ENCODE measurements at regions not wholly inside any gene's neighbourhood (a gene's known extent, or its start where the extent isn't known, plus 50 kb on each side); places are given as distances from the start of the nearest gene placed in this dataset.
"Not testable (repeated sequence)": the region's sequence is repeated elsewhere in the genome, so short reads cannot be mapped to it uniquely, and the experiment has no call there.

GRCh38 chr2:89828961-89829631 lies 1137.6 kb downstream of the RPIA start:
- DNase-seq (ENCODE audit: low spot score); H3K14ac ChIP-seq (ENCODE audit: low read length); H3K18ac ChIP-seq (ENCODE audit: low read length); H3K9ac ChIP-seq (ENCODE audit: low read depth, low read length, poor library complexity); H3K4me2 ChIP-seq (ENCODE audit: insufficient read depth, low read length, poor library complexity, severe bottlenecking); H4K91ac ChIP-seq (ENCODE audit: low read depth, low read length, poor library complexity); H3K4me1 ChIP-seq (ENCODE audit: control insufficient read depth in 2 of 2, insufficient read depth in 1 of 2, low read depth in 1 of 2, low read length in 2 of 2); H2BK5ac ChIP-seq (ENCODE audit: low read length); H2BK15ac ChIP-seq (ENCODE audit: low read length); H2BK12ac ChIP-seq (ENCODE audit: low read length); H3K4me3 ChIP-seq (ENCODE audit: low read length in 2 of 2); H3K27ac ChIP-seq (replicated peaks; ENCODE audit: low read length); H3K4ac ChIP-seq (ENCODE audit: low read length); H3K79me1 ChIP-seq (ENCODE audit: low read depth, low read length); H4K8ac ChIP-seq (ENCODE audit: low read depth, low read length); H3K23ac ChIP-seq (ENCODE audit: low read depth, low read length, poor library complexity); H2BK120ac ChIP-seq (ENCODE audit: low read depth, low read length); H3K27me3 ChIP-seq (ENCODE audit: control insufficient read depth in 3 of 3, insufficient read depth in 3 of 3, low read depth in 1 of 3, low read length in 3 of 3); H2AK5ac ChIP-seq (ENCODE audit: low read depth, low read length); H2AFZ ChIP-seq (ENCODE audit: low read length); H3K36me3 ChIP-seq (replicated peaks in 1 of 2; ENCODE audit: control insufficient read depth in 2 of 2, insufficient read depth in 2 of 2, low read length in 2 of 2): not testable (repeated sequence)
- 100% methylated on average over 2 of the region's 8 CpGs; no CpG with 5 or more reads in 1 of the 2 donors for WGBS, 2 donors (ENCODE audit: extremely low coverage in 2 of 2, insufficient read length in 2 of 2, insufficient replicate concordance in 1 of 2)
- H3K9me3 ChIP-seq (replicated peaks in 1 of 2; ENCODE audit: control insufficient read depth in 2 of 2, insufficient read depth in 1 of 2, low read depth in 1 of 2, low read length in 2 of 2) = peaks cover 20 to 48% of the 10 kb centered on the region in 2 donors

- no peaks in the 10 kb centered on the region for H3K79me1 ChIP-seq (ENCODE audit: low read depth, low read length)
- H3K4ac ChIP-seq (ENCODE audit: low read length) = no peak overlapping the region
- H2AFZ ChIP-seq (ENCODE audit: low read length) = no peak overlapping the region
- no peak overlapping the region for H2BK120ac ChIP-seq (ENCODE audit: low read depth, low read length)
- H3K9me3 ChIP-seq (replicated peaks in 1 of 2; ENCODE audit: control insufficient read depth in 2 of 2, insufficient read depth in 1 of 2, low read depth in 1 of 2, low read length in 2 of 2) = peaks cover 20 to 43% of the 10 kb centered on the region in 2 donors
- H3K27ac ChIP-seq (replicated peaks; ENCODE audit: low read length) = no peak overlapping the region
- no peak overlapping the region for H3K23ac ChIP-seq (ENCODE audit: low read depth, low read length, poor library complexity)
- no peak overlapping the region for H2AK5ac ChIP-seq (ENCODE audit: low read depth, low read length)
- no peak overlapping the region for H4K8ac ChIP-seq (ENCODE audit: low read depth, low read length)
- no peak overlapping the region for H3K9ac ChIP-seq (ENCODE audit: low read depth, low read length, poor library complexity)
- no peak overlapping the region for H2BK5ac ChIP-seq (ENCODE audit: low read length)
- H3K27me3 ChIP-seq (ENCODE audit: control insufficient read depth in 3 of 3, insufficient read depth in 3 of 3, low read depth in 1 of 3, low read length in 3 of 3) = no peaks in the 10 kb centered on the region
- no peak overlapping the region for H3K4me2 ChIP-seq (ENCODE audit: insufficient read depth, low read length, poor library complexity, severe bottlenecking)
- H4K91ac ChIP-seq (ENCODE audit: low read depth, low read length, poor library complexity) = no peak overlapping the region
- no peak overlapping the region for H2BK12ac ChIP-seq (ENCODE audit: low read length)
- no peak for DNase-seq (ENCODE audit: low spot score)
- H3K36me3 ChIP-seq (replicated peaks in 1 of 2; ENCODE audit: control insufficient read depth in 2 of 2, insufficient read depth in 2 of 2, low read length in 2 of 2) = no peaks in the 10 kb centered on the region
- no peak overlapping the region for H3K18ac ChIP-seq (ENCODE audit: low read length)
- H3K14ac ChIP-seq (ENCODE audit: low read length) = no peak overlapping the region
- no CpG with 5 or more reads among the region's 6 CpGs for WGBS, 2 donors (ENCODE audit: extremely low coverage in 2 of 2, insufficient read length in 2 of 2, insufficient replicate concordance in 1 of 2)
- H2BK15ac ChIP-seq (ENCODE audit: low read length) = no peak overlapping the region
- no peaks in the 10 kb centered on the region for H3K4me1 ChIP-seq (ENCODE audit: control insufficient read depth in 2 of 2, insufficient read depth in 1 of 2, low read depth in 1 of 2, low read length in 2 of 2)
- no peak overlapping the region for H3K4me3 ChIP-seq (ENCODE audit: low read length in 2 of 2)
These were observed 1138.4 kb downstream of the RPIA start for GRCh38 chr2:89829828-89830227.

GRCh38 chr2:89830341-89831218 lies 1139.1 kb downstream of the RPIA start:
- H2BK120ac ChIP-seq (ENCODE audit: low read depth, low read length); H2AFZ ChIP-seq (ENCODE audit: low read length); H2BK15ac ChIP-seq (ENCODE audit: low read length); H2BK5ac ChIP-seq (ENCODE audit: low read length); H2AK5ac ChIP-seq (ENCODE audit: low read depth, low read length); H3K18ac ChIP-seq (ENCODE audit: low read length); DNase-seq (ENCODE audit: low spot score); H3K4me2 ChIP-seq (ENCODE audit: insufficient read depth, low read length, poor library complexity, severe bottlenecking); H3K79me1 ChIP-seq (ENCODE audit: low read depth, low read length); H4K91ac ChIP-seq (ENCODE audit: low read depth, low read length, poor library complexity); H3K27ac ChIP-seq (replicated peaks; ENCODE audit: low read length); H3K4me1 ChIP-seq (ENCODE audit: control insufficient read depth in 2 of 2, insufficient read depth in 1 of 2, low read depth in 1 of 2, low read length in 2 of 2); H4K8ac ChIP-seq (ENCODE audit: low read depth, low read length); H3K27me3 ChIP-seq (ENCODE audit: control insufficient read depth in 3 of 3, insufficient read depth in 3 of 3, low read depth in 1 of 3, low read length in 3 of 3); H3K4ac ChIP-seq (ENCODE audit: low read length); H3K23ac ChIP-seq (ENCODE audit: low read depth, low read length, poor library complexity); H3K14ac ChIP-seq (ENCODE audit: low read length); H3K4me3 ChIP-seq (ENCODE audit: low read length in 2 of 2); H3K9ac ChIP-seq (ENCODE audit: low read depth, low read length, poor library complexity); H3K36me3 ChIP-seq (replicated peaks in 1 of 2; ENCODE audit: control insufficient read depth in 2 of 2, insufficient read depth in 2 of 2, low read length in 2 of 2); H2BK12ac ChIP-seq (ENCODE audit: low read length): not testable (repeated sequence)
- H3K9me3 ChIP-seq (replicated peaks in 1 of 2; ENCODE audit: control insufficient read depth in 2 of 2, insufficient read depth in 1 of 2, low read depth in 1 of 2, low read length in 2 of 2) = peaks cover 20 to 45% of the 10 kb centered on the region in 2 donors
- 99 to 100% methylated on average over 4 to 6 of the region's 14 CpGs for WGBS, 2 donors (ENCODE audit: extremely low coverage in 2 of 2, insufficient read length in 2 of 2, insufficient replicate concordance in 1 of 2)
